Anterior cingulate cortex (tissue), 58 donors: ENCODE measurements at regions not wholly inside any gene's neighbourhood (a gene's known extent, or its start where the extent isn't known, plus 50 kb on each side); places are given as distances from the start of the nearest gene placed in this dataset.

ENCODE experiments used
- DNase-seq, 58 donors: peaks; one replicate each; lab custom pipeline; 2025; lab: John Stamatoyannopoulos, UW

GRCh38 chr15:37678124-37678523 is 256.3 kb upstream of the TMCO5A start:
- DNase-seq = no peak

- DNase-seq = no peak
Measured at GRCh38 chr15:37679627-37680026, 254.8 kb upstream of the TMCO5A start.

GRCh38 chr15:37682304-37682703 is 252.1 kb upstream of the TMCO5A start:
- no peak for DNase-seq

DNA sequence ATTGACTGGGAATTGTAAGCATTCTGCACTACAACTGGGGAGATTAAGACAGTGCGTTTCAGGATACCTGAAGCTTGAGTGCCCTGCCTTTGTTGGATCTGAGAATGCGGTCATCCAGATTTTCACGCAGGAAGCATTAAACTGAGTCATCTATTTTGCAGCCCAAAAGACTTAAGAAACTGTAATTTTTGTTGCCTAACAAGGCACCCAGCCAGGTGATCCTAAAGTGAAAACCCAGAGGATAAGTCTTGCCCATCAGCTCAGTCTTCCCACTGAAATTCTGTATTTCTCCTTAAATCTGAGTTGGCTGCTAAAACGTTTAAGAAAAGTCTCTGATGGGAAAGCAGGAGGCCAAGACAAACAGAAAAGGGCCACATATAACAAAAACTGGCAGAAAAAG is 242.5 kb upstream of the TMCO5A start:
- no peak for DNase-seq

GRCh38 chr15:37693926-37694325 is 240.5 kb upstream of the TMCO5A start:
- no peak for DNase-seq

DNA sequence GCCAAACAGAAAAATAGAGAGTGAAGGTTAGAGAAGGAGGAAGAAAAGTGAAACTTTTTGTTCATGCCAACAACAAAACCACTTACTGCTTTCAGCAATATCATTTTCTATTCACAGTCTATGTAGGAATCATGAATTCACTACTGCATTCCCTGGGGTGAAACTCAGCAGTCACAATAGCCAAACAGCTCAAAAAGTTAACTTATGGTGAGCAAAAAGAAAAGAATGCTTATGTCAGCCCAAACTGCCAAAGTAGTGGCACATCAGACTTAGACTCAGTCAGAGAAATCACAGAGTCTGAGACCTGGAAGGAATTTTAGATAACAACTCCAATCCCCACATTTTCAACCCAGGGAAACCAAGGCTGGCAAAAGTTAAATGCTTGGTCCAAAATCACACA is 238.7 kb upstream of the TMCO5A start:
- DNase-seq = no peak

DNA sequence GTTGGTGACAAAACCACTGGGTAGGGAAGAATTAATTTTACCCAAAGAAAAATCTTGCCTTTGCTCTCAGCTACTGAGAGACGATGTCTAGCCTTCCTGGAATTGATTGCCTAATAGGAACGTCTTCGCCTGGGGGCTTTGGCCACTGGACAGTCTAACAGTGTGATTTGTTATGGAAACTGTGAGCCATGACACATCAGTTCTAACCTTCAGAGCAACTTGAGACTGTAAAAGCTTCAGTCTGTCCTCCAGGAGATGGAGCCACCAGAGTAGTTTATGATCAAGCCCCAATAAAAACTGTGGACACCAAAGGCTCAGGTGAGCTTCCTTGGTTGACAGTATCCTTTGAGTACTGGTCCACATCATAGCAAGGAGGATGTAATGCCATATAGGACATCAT is 235.8 kb upstream of the TMCO5A start:
- DNase-seq = no peak

GRCh38 chr15:37701230-37701629 is 233.2 kb upstream of the TMCO5A start:
- DNase-seq = no peak

GRCh38 chr15:37709669-37710068 is 224.8 kb upstream of the TMCO5A start:
- DNase-seq = no peak

GRCh38 chr15:37715101-37715500 is 219.3 kb upstream of the TMCO5A start:
- DNase-seq = no peak

GRCh38 chr15:37720267-37720666 is 214.2 kb upstream of the TMCO5A start:
- DNase-seq = no peak

DNA sequence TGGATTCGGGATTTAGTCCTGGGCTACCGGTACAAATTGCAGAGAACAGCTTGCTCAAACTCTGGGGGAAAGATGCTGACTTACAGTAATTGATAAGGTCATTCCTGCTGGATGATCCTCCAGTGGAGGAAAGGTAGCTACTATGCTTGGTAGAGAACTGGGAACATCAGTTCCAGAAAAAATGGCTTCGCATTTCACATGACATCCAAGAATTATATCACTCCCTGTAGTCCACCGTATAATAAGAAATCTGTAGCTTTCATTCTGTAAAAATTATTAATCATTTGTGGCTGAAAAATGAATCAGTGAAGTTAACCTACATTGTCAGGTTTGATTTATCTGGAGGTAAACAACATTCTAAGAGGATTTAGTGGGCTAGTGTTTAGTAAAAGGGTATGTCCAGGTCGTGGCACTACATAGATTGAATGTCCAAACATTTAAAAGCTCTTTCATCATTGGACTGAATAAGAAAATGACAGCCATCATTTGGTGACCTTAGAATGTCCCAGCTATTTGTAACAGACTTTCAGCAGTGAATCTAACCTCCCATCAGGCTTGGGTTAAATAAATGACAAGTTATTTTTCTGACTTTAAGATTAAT is 203.2 kb upstream of the TMCO5A start:
- DNase-seq = no peak

DNA sequence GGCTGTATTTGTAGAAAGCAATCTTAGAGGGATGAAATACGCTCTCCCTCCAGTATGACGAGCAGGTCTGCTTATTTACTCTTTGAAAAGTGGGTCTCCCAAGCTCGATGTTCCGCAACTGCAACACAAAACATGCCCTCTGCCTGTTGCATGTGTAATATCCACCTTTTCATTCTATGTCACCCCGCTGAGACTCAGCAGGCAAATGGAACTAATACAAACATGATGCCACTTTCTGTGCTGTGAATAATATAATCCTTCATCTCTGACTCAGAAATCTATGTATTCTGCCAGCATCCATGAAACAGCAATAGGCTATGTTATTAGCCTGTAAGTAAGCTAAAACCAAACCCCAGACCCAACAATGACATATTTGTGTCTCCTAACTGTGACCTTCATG is 200.8 kb upstream of the TMCO5A start:
- DNase-seq = no peak

GRCh38 chr15:37740623-37741141 is 193.8 kb upstream of the TMCO5A start:
- no peak for DNase-seq

- no peak for DNase-seq
Measured at GRCh38 chr15:37743826-37744225, 190.6 kb upstream of the TMCO5A start.

DNA sequence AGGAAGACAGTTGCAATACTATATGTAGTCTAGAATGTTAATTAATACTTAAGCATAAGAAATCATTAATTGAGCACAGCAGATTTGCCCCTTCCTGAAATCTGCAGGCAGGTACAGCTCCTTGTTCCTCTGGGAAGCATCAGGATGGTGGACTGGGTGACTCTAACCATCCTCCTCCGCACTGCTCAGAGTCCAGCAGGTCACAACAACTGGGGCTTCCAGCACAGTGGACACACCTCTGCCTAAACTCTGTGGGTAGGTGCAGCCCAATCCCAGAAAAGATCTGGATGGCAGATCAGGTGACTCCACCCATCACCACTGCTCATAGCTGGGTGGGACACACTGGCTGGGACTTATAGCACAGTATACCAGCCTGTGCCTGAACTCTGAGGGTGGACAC is 189.9 kb upstream of the TMCO5A start:
- DNase-seq = no peak

DNA sequence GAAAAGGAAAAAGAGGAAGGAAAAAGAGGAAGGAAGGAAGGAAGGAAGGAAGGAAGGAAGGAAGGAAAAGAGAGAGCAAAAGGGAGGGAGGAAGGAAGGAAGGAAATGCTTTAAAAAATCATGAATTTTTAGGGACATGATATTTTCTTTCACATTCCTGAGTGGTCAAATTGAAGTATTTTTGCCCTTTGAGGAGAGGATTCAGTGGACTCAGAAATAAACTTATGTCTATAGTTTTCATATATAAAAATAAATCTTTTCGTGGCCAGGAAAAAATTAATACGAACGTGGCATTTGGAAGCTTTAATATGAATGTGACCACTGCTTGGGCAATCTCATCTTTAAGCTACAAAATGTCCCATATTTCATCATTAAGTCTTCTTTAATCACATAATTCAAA is 183.0 kb upstream of the TMCO5A start:
- DNase-seq = no peak

DNA sequence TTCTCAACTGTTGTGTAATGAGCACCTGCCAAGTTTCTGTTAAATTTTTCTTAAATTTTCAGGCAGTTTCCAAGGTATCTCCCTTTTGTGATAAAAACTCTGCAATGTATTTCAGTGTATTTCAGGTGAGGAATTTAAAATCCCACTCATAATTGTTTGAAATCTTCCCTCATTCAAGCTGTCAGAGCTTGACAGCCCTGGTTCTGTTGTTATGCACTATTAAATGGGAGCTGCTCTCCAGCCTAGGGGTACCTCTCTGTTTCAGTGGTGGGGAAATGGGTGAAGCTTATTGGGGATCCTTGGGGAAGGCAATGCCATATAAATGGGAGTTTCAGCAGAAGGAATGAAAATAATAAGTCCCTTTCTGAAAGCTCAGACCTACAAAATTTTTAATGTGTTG is 178.0 kb upstream of the TMCO5A start:
- no peak for DNase-seq

DNA sequence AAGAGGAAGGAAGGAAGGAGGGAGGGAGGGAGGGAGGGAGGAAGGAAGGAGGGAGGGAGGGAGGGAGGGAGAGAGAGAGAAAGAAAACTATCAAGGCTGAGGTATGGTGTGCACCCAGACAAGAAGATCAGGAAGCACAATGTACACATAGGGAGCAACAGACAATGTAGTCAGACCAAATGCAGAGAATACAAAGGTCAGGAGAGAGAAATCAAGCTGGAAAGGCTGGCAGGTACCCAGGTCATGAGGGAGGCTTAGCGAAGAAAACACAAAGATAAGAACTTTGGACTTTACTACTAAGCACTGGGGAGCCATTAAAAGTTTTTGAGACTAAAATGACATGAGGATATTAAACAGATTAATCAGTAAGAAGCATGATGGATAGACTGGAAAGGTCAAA is 176.0 kb upstream of the TMCO5A start:
- no peak for DNase-seq

DNA sequence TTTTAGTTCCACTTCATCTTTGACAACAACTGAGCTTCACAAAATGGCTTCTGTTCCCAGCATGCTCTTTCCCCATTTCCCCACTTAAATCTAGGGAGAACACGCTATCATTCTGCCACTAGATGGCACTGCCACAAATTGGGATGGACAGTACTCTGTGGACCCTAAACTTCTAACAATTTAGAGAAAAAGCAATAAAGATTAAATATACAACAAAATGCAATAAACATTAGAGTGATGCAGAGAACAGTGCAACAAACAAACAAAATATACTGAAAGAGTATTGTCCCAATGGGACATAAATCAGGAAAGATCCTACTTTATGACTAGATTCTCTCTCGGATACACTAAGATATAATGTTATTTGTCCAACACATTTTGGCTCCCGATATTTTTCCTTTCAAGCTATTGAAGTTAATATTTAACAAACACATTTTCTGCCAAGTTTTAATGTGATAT is 169.7 kb upstream of the TMCO5A start:
- no peak for DNase-seq

- no peak for DNase-seq
Measured at GRCh38 chr15:37765786-37766185, 168.7 kb upstream of the TMCO5A start.

DNA sequence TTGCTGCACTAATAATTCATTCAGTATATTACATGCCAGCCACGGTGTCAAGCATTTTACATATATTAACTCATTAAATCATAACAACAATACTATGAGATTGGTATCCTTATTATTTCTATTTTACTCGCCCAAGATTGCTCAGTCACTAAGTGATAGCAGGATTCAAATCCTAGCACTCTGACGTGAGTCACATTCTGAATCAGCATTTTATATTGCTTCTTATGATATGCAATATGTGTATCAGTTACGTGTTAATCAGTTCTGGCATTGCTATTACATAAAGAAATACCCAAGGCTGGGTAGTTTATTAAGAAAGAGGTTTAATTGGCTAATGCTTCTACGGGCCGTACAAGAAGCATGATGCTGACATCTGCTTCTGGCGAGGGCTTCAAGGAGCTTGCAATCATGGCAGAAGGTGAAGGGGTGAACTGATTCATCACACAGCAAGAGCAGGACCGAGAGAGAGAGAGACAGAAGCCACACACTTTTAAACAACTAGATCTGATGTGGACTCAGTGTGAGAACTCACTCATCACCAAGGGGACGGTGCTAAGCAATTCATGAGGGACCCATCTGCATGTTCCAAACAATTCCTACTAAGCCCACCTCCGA is 166.5 kb upstream of the TMCO5A start:
- DNase-seq = no peak

DNA sequence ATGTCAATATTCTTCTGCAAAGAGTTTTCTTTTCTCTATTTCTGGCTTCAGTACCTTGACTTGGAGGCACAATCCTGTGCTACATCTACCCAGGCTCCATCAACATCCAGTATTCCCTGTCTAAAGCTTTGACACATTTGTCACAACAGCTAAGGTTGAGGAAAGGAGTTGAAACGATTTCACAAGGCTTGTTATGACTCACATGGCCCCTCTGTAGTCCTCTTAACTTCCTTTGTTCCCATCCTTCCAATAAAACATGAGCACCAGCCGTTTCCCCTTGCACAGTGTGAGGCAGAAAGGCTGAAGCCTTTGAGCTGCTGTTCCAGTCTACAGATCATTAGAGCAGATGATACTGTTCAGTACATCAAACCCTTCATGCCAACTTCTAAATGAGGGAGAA is 163.0 kb upstream of the TMCO5A start:
- DNase-seq = no peak
